SK-N-MC (cell line): ENCODE measurements at regions not wholly inside any gene's neighbourhood (a gene's known extent, or its start where the extent isn't known, plus 50 kb on each side); places are given as distances from the start of the nearest gene placed in this dataset.

Source experiments
- DNase-seq: peaks from one replicate; pipeline ENCODE4 v3.0.0-alpha.2; 2011; ENCODE audit warnings: low read depth, low spot score
- H3K27ac ChIP-seq: fragments of 200-600 bp; sonication (generic); 2 replicates; pipeline ENCODE4 v1.5.1; 2016; ENCODE audit warnings: mixed run types
- H3K36me3 ChIP-seq: fragments of 200-600 bp; sonication (generic); 2 replicates; pipeline ENCODE4 v1.6.1; 2017; ENCODE audit warnings: antibody characterized with exemption, low read length, mixed read lengths; ENCODE audit not compliant: insufficient read depth
- H3K4me3 ChIP-seq: fragments of 200-600 bp; sonication (generic); 2 replicates; pipeline ENCODE4 v1.5.1; 2016
- H3K9ac ChIP-seq: fragments of 200-600 bp; sonication (generic); 2 replicates; pipeline ENCODE4 v1.8.0; 2017; ENCODE audit warnings: mixed run types, mixed read lengths; ENCODE audit not compliant: insufficient read length
- H3K9me3 ChIP-seq: fragments of 200-600 bp; sonication (generic); 2 replicates; pipeline ENCODE4 v1.6.1; 2017; ENCODE audit warnings: low read depth, mild to moderate bottlenecking, antibody characterized with exemption, low read length, moderate library complexity, mixed read lengths
- EZH2 ChIP-seq: fragments of 200-600 bp; sonication (generic); IDR thresholded peaks from one replicate; pipeline ENCODE4 v1.6.1; 2017; ENCODE audit warnings: antibody characterized with exemption
- FOXP2 ChIP-seq: optimal IDR thresholded peaks from 2 replicates; pipeline ENCODE3; 2011; ENCODE audit warnings: mild to moderate bottlenecking, moderate library complexity; ENCODE audit not compliant: insufficient read depth; ENCODE audit errors: extremely low read length, control extremely low read depth
- POLR2AphosphoS5 ChIP-seq: IDR thresholded peaks from 2 replicates; pipeline ENCODE4 v1.6.1; 2012; ENCODE audit warnings: mild to moderate bottlenecking, low read depth, low read length, borderline replicate concordance

GRCh38 chr16:72705801-72706200 is 342.1 kb downstream of the ZFHX3 start:
- Histone ChIP-seq H3K27ac (no peak overlapping the region), H3K4me3 (no peak overlapping the region), H3K9ac (no peak overlapping the region), H3K9me3 (no peaks in the 10 kb centered on the region), H3K36me3 (no peaks in the 10 kb centered on the region)
- DNase-seq = no peak
- TF ChIP-seq POLR2AphosphoS5 (no peak), FOXP2 (no peak), EZH2 (no peak)

- H3K4me3 ChIP-seq = no peak overlapping the region
- no peak for TF ChIP-seq POLR2AphosphoS5
- TF ChIP-seq EZH2 = no peak
- no peak for TF ChIP-seq FOXP2
- H3K36me3 ChIP-seq = no peaks in the 10 kb centered on the region
- no peak overlapping the region for H3K9ac ChIP-seq
- H3K27ac ChIP-seq = no peak overlapping the region
- H3K9me3 ChIP-seq = no peaks in the 10 kb centered on the region
- no peak for DNase-seq
Observed at GRCh38 chr16:72704746-72705372, 343.1 kb downstream of the ZFHX3 start.

GRCh38 chr16:72689851-72690250 is 358.1 kb downstream of the ZFHX3 start:
- DNase-seq = no peak
- no peak overlapping the region for H3K4me3 ChIP-seq
- no peaks in the 10 kb centered on the region for H3K36me3 ChIP-seq
- no peak overlapping the region for H3K9ac ChIP-seq
- no peak for TF ChIP-seq FOXP2
- no peak for TF ChIP-seq POLR2AphosphoS5
- no peak for TF ChIP-seq EZH2
- no peak overlapping the region for H3K27ac ChIP-seq
- H3K9me3 ChIP-seq = no peaks in the 10 kb centered on the region

GRCh38 chr16:72680732-72681131 is 367.2 kb downstream of the ZFHX3 start:
- Histone ChIP-seq H3K36me3 (no peaks in the 10 kb centered on the region), H3K9ac (no peak overlapping the region), H3K9me3 (no peaks in the 10 kb centered on the region), H3K27ac (no peak overlapping the region), H3K4me3 (no peak overlapping the region)
- no peak for DNase-seq
- TF ChIP-seq EZH2 (no peak), POLR2AphosphoS5 (no peak), FOXP2 (no peak)

- no peak for TF ChIP-seq EZH2
- no peak for TF ChIP-seq POLR2AphosphoS5
- no peak for TF ChIP-seq FOXP2
- no peak overlapping the region for H3K4me3 ChIP-seq
- no peaks in the 10 kb centered on the region for H3K9me3 ChIP-seq
- H3K27ac ChIP-seq = no peak overlapping the region
- H3K36me3 ChIP-seq = no peaks in the 10 kb centered on the region
- DNase-seq = no peak
- H3K9ac ChIP-seq = no peak overlapping the region
Observed at GRCh38 chr16:72679856-72680255, 368.1 kb downstream of the ZFHX3 start.

- TF ChIP-seq EZH2 (no peak), FOXP2 (no peak), POLR2AphosphoS5 (no peak)
- no peak for DNase-seq
- Histone ChIP-seq H3K4me3 (no peak overlapping the region), H3K9me3 (no peaks in the 10 kb centered on the region), H3K36me3 (no peaks in the 10 kb centered on the region), H3K9ac (no peak overlapping the region), H3K27ac (no peak overlapping the region)
Observed at GRCh38 chr16:72677662-72678447, 370.1 kb downstream of the ZFHX3 start.

DNA sequence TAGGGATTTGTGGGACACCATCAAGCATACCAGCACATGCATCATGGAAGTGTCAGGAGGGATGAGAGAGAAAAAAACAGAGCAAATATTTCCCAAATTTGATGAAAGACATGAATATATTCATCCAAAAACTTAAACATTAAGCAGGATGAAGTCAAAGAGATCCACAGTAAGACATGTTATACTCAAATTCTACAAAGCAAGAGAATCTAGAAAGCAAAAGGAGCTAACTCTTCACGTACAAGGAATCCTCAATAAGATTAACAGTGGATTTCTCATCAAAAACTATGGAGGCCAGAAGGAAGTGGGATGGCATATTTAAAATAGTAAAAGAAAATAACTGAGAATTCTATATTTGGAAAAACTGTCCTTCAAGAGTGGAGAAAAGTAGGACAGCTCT is 374.8 kb downstream of the ZFHX3 start:
- H3K9ac ChIP-seq = no peak overlapping the region
- no peaks in the 10 kb centered on the region for H3K36me3 ChIP-seq
- TF ChIP-seq POLR2AphosphoS5 (no peak), FOXP2 (no peak), EZH2 (no peak)
- no peaks in the 10 kb centered on the region for H3K9me3 ChIP-seq
- no peak for DNase-seq
- H3K27ac ChIP-seq = no peak overlapping the region
- no peak overlapping the region for H3K4me3 ChIP-seq

DNA sequence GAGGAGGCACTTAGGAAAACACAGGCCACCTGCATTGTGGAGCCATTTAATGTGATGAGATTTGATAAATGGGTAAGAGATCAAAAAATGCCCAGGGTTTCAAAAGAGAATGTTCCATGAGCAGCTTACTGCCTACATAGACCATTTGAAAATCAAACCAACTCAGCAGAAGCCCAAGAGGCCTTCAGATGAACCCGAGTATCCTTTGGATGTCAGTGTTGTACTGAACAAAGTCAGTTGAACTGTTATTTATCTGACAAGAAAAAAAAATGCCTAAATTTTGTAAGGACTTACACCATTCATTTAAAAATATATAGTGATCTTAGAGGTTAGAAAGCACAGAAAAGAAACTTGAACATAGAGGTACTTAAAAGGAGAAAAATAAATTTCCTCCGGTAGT is 381.7 kb downstream of the ZFHX3 start:
- no peaks in the 10 kb centered on the region for H3K9me3 ChIP-seq
- no peak for DNase-seq
- no peak overlapping the region for H3K9ac ChIP-seq

GRCh38 chr16:72665701-72666100 is 382.2 kb downstream of the ZFHX3 start:
- peak overlapping the region; percentile 88 for H3K9ac ChIP-seq
- H3K36me3 ChIP-seq = no peaks in the 10 kb centered on the region
- H3K4me3 ChIP-seq = peak overlapping the region; percentile 89
- no peaks in the 10 kb centered on the region for H3K9me3 ChIP-seq
- no peak for DNase-seq
- H3K27ac ChIP-seq = no peak overlapping the region
- TF ChIP-seq FOXP2 (no peak), EZH2 (no peak), POLR2AphosphoS5 (no peak)

More for the DNA sequence above, 381.7 kb downstream of the ZFHX3 start:
- TF ChIP-seq POLR2AphosphoS5 = no peak
- no peak for TF ChIP-seq FOXP2
- TF ChIP-seq EZH2 = no peak
- no peaks in the 10 kb centered on the region for H3K36me3 ChIP-seq
- no peak overlapping the region for H3K4me3 ChIP-seq
- H3K27ac ChIP-seq = no peak overlapping the region
